Memory B cell (primary cell): ENCODE measurements at regions not wholly inside any gene's neighbourhood (a gene's known extent, or its start where the extent isn't known, plus 50 kb on each side); places are given as distances from the start of the nearest gene placed in this dataset.

ENCODE experiments used
- ATAC-seq: fragments of 150-1000 bp; cut with Tn5 transposase; 2 replicates; pipeline ENCODE4 v1.10.0; 2021; ENCODE audit warnings: low read depth, mild to moderate bottlenecking, moderate library complexity
- DNase-seq, 2 donors: peaks; one replicate each; pipeline ENCODE4 v3.0.0; 2022; ENCODE audit warnings: low spot score in 2 of 2
- H3K27ac Mint-ChIP-seq: one replicate; pipeline ENCODE4 v1.8.0; 2022; ENCODE audit warnings: mild to moderate bottlenecking, moderate library complexity, mixed read lengths
- H3K27me3 Mint-ChIP-seq: one replicate; pipeline ENCODE4 v1.8.0; 2022; ENCODE audit warnings: mixed read lengths
- H3K36me3 Mint-ChIP-seq: one replicate; pipeline ENCODE4 v1.8.0; 2022; ENCODE audit warnings: mild to moderate bottlenecking, mixed read lengths
- H3K4me1 Mint-ChIP-seq: one replicate; pipeline ENCODE4 v1.8.0; 2022; ENCODE audit warnings: mixed read lengths
- H3K4me3 Mint-ChIP-seq: one replicate; pipeline ENCODE4 v1.8.0; 2022; ENCODE audit warnings: mild to moderate bottlenecking, moderate library complexity, mixed read lengths
- H3K9me3 Mint-ChIP-seq: one replicate; pipeline ENCODE4 v1.8.0; 2022; ENCODE audit warnings: mixed read lengths

- Mint-ChIP-seq H3K4me1 (peaks cover 14% of the 10 kb centered on the region), H3K4me3 (no peak overlapping the region), H3K27ac (no peak overlapping the region), H3K9me3 (no peaks in the 10 kb centered on the region), H3K27me3 (no peaks in the 10 kb centered on the region), H3K36me3 (no peaks in the 10 kb centered on the region)
- ATAC-seq (no peak), DNase-seq (no peak)
Measured at GRCh38 chr14:100381395-100382105, 58.4 kb downstream of the SLC25A47 start.

GRCh38 chr14:100382106-100382455, 58.9 kb downstream of the SLC25A47 start:
- Mint-ChIP-seq H3K27ac (no peak overlapping the region), H3K4me1 (peaks cover 9% of the 10 kb centered on the region), H3K36me3 (no peaks in the 10 kb centered on the region), H3K9me3 (no peaks in the 10 kb centered on the region), H3K27me3 (no peaks in the 10 kb centered on the region), H3K4me3 (no peak overlapping the region)
- ATAC-seq: no peak
- DNase-seq: no peak

- DNase-seq (peak; percentile 49 to 55), ATAC-seq (peak; percentile 73)
- Mint-ChIP-seq H3K27me3 (no peaks in the 10 kb centered on the region), H3K4me3 (no peak overlapping the region), H3K4me1 (peaks cover 10% of the 10 kb centered on the region), H3K36me3 (no peaks in the 10 kb centered on the region), H3K9me3 (no peaks in the 10 kb centered on the region), H3K27ac (no peak overlapping the region)
Measured at GRCh38 chr14:100383727-100384158, 60.6 kb downstream of the SLC25A47 start.

GRCh38 chr14:100384277-100384676, 61.1 kb downstream of the SLC25A47 start:
- H3K4me1 Mint-ChIP-seq: peaks cover 10% of the 10 kb centered on the region
- H3K27ac Mint-ChIP-seq: no peak overlapping the region
- no peaks in the 10 kb centered on the region for H3K36me3 Mint-ChIP-seq
- no peak overlapping the region for H3K4me3 Mint-ChIP-seq
- ATAC-seq: no peak
- no peaks in the 10 kb centered on the region for H3K27me3 Mint-ChIP-seq
- H3K9me3 Mint-ChIP-seq: no peaks in the 10 kb centered on the region
- DNase-seq: no peak

DNA sequence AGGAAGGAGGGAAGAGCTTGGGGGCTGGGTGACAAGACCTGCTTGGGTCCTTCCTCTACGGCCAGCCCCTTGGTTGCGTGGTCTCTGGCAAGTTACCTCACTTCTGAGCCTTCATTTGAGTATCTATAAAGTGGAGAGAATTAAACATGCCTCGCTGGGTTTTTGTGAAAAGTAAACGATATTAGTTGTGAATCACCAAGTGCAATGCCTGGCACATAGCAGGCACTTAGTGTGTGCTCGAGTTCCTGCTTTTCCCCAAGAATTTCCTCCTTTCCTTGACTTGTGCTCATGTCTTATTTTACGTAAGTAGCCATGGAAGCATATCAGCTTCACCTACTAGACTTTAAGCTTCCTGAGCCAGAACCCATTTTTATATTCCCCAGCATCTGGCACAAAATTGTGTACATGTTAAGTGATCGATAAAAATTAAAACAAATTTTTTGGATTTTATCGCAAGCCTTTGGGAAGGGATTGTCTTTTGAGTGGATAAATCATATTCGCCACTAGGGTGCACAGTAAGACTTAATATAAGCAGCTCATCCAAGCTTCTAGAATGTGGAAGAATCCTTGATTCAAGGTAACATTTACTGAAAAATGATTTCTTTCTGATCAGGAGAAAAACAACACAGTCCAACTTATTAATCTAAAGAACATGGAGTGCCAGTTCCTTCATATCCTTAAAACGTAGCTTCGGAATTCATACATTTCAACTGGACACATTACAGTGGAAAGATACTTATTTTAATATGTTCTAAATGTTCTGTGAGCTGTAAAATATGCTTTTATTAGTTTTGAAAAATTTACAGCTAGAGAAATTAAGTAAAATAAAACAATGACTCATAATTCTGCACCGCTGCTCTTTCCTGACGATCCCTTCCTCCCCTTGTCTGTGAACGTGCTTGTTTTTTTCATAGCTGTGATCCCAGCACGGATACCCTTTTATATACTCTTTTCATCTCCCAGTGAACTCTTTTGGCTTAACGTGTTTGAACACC, 62.0 kb downstream of the SLC25A47 start:
- DNase-seq: no peak
- Mint-ChIP-seq H3K4me3 (no peak overlapping the region), H3K4me1 (peaks cover 11% of the 10 kb centered on the region), H3K27ac (no peak overlapping the region), H3K36me3 (peaks cover 1% of the 10 kb centered on the region), H3K27me3 (no peaks in the 10 kb centered on the region), H3K9me3 (no peaks in the 10 kb centered on the region)
- no peak for ATAC-seq

GRCh38 chr14:100386121-100386520, 63.0 kb downstream of the SLC25A47 start:
- Mint-ChIP-seq H3K36me3 (peaks cover 7% of the 10 kb centered on the region), H3K27me3 (no peaks in the 10 kb centered on the region), H3K9me3 (no peaks in the 10 kb centered on the region), H3K27ac (no peak overlapping the region), H3K4me1 (peaks cover 12% of the 10 kb centered on the region), H3K4me3 (no peak overlapping the region)
- ATAC-seq (no peak), DNase-seq (no peak)

- Mint-ChIP-seq H3K27me3 (no peaks in the 10 kb centered on the region), H3K27ac (no peak overlapping the region), H3K4me3 (no peak overlapping the region), H3K9me3 (no peaks in the 10 kb centered on the region), H3K4me1 (peaks cover 12% of the 10 kb centered on the region), H3K36me3 (peaks cover 7% of the 10 kb centered on the region)
- ATAC-seq (no peak), DNase-seq (no peak)
Measured at GRCh38 chr14:100386846-100387245, 63.7 kb downstream of the SLC25A47 start.

GRCh38 chr14:100387450-100387849, 64.3 kb downstream of the SLC25A47 start:
- H3K4me3 Mint-ChIP-seq: no peak overlapping the region
- H3K9me3 Mint-ChIP-seq: no peaks in the 10 kb centered on the region
- ATAC-seq (no peak), DNase-seq (no peak)
- no peak overlapping the region for H3K27ac Mint-ChIP-seq
- no peaks in the 10 kb centered on the region for H3K27me3 Mint-ChIP-seq
- peaks cover 7% of the 10 kb centered on the region for H3K36me3 Mint-ChIP-seq
- H3K4me1 Mint-ChIP-seq: peaks cover 12% of the 10 kb centered on the region

GRCh38 chr14:100388103-100389054, 65.2 kb downstream of the SLC25A47 start:
- Mint-ChIP-seq H3K4me3 (no peak overlapping the region), H3K36me3 (peaks cover 7% of the 10 kb centered on the region), H3K27me3 (no peaks in the 10 kb centered on the region), H3K9me3 (no peaks in the 10 kb centered on the region), H3K4me1 (peaks cover 12% of the 10 kb centered on the region), H3K27ac (no peak overlapping the region)
- ATAC-seq (no peak), DNase-seq (no peak)

DNA sequence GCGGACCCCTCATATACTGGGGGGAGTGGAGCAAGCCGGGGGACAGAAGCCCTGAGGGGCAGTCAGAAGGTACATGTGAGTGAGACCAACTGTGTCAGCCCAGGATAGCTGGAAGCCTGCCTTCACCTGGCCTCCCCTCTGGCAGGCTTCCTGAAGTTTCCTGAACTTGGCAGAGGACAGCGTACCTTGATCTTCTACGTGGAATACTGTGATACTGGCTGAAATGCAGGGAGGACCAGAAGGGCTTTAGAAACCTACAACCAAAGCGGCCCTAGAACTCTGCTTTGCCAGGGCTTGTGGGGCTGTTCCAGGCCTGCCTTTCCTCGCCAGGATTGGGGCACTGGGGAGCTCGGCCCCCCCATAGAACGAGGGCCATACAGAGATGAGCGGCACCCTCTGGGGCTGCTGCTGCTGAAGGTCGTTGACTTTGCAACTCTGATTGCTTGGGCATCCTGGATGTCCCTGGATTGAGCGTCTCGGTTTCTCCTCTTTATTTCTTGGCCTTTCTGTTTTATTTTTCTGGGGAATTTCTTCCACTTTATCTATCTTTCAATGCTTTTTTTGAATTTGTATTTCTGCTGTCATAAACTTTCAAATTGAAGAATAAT, 66.5 kb downstream of the SLC25A47 start:
- DNase-seq: no peak
- no peaks in the 10 kb centered on the region for H3K9me3 Mint-ChIP-seq
- no peak for ATAC-seq
- H3K27me3 Mint-ChIP-seq: no peaks in the 10 kb centered on the region
- H3K27ac Mint-ChIP-seq: no peak overlapping the region
- peaks cover 7% of the 10 kb centered on the region for H3K36me3 Mint-ChIP-seq
- no peak overlapping the region for H3K4me3 Mint-ChIP-seq
- H3K4me1 Mint-ChIP-seq: peaks cover 7% of the 10 kb centered on the region

GRCh38 chr14:100391173-100391572, 68.0 kb downstream of the SLC25A47 start:
- H3K4me3 Mint-ChIP-seq: no peak overlapping the region
- ATAC-seq: no peak
- DNase-seq: no peak
- no peaks in the 10 kb centered on the region for H3K27me3 Mint-ChIP-seq
- peaks cover 7% of the 10 kb centered on the region for H3K36me3 Mint-ChIP-seq
- no peak overlapping the region for H3K27ac Mint-ChIP-seq
- peaks cover 7% of the 10 kb centered on the region for H3K4me1 Mint-ChIP-seq
- H3K9me3 Mint-ChIP-seq: no peaks in the 10 kb centered on the region

GRCh38 chr14:100391724-100392123, 68.6 kb downstream of the SLC25A47 start:
- H3K4me3 Mint-ChIP-seq: no peak overlapping the region

DNA sequence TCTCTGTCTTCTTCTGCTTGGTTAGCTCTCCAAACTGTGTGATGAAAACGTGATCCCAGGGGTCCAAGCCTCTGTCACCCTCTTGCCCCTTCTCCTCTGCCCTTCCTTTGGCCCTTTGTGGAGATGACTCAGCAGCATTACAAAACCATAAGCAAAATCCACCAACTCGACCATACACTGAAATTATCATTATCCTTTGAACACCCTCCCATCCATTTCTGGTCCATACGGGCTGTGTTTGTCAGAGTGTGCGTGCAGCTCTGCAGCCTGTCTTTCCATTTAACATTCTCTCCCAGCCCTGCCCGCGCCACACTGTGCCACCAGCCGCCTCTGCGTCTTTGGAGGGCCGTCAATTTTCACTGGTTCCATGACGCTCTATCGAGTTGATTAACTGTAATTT, 69.2 kb downstream of the SLC25A47 start:
- no peaks in the 10 kb centered on the region for H3K9me3 Mint-ChIP-seq
- H3K27ac Mint-ChIP-seq: no peak overlapping the region
- peaks cover 9% of the 10 kb centered on the region for H3K4me1 Mint-ChIP-seq
- no peaks in the 10 kb centered on the region for H3K27me3 Mint-ChIP-seq
- no peak for ATAC-seq
- H3K36me3 Mint-ChIP-seq: peaks cover 14% of the 10 kb centered on the region
- no peak overlapping the region for H3K4me3 Mint-ChIP-seq
- no peak for DNase-seq

More at GRCh38 chr14:100391724-100392123, 68.6 kb downstream of the SLC25A47 start:
- no peaks in the 10 kb centered on the region for H3K27me3 Mint-ChIP-seq
- H3K9me3 Mint-ChIP-seq: no peaks in the 10 kb centered on the region
- peaks cover 10% of the 10 kb centered on the region for H3K36me3 Mint-ChIP-seq
- peaks cover 7% of the 10 kb centered on the region for H3K4me1 Mint-ChIP-seq
- H3K27ac Mint-ChIP-seq: no peak overlapping the region
- DNase-seq (no peak), ATAC-seq (no peak)
